Forelimb muscle (tissue), 1 donor: ENCODE measurements at regions not wholly inside any gene's neighbourhood (a gene's known extent, or its start where the extent isn't known, plus 50 kb on each side); places are given as distances from the start of the nearest gene placed in this dataset.

Experiments
- DNase-seq: peaks from one replicate; pipeline ENCODE4 v3.0.0-alpha.2; 2013; ENCODE audit warnings: low read depth

DNA sequence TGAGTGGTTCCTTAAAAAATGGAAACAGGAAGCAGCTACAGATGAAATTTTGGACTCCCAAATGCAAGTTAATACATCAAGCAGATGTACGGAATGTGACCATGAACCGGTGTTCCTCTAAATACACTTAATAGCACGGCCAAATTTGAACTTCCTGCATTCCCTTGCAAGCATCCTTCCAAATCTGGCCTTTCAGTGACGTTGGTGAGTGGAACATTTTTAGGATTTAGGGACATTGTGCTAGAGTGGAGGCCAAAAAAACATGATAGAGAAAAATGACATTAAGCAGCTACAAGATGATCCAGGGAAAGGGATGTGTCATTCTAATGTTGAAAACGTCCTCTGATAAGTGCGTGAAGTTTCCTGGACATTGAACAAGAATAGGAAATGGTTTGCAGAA, 62.1 kb downstream of the CTAGE1 start:
- DNase-seq = no peak

DNA sequence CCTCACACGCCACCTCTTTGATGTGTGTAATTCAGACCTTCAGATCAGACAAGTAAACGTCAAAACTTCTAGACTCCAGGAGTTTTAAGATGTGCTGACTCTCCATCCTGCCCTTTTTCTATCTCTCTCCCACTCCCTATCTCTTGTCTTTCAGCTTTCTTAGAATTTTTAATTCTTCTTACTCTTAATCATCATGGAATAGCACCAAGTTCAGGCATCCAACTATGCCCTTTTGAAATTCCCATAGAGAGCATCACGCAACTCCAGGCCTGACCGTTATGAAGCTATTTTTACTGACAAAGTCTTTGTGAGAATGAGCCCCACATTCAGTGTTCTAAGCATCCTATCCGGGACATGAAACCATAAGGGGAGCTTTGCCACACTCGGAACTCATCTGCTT, 62.6 kb downstream of the CTAGE1 start:
- DNase-seq = no peak

DNA sequence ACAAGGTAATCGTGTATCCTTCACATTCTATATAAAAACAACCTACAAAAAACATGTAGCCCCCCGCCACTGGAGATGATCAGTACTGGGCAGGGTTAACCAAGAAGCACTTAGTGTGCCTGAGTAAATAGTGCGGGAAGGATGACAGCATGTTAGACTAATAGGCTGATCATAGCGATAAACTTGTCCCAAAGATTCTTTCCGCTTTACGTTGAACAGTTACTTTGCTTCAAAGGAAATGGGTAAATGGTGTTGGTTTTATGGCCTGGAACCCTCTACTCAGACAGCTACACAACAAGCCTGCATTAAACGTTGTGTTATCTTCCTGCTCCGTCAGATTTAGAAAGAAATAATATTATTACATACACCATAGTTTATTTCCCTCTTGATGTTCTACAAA, 67.7 kb downstream of the CTAGE1 start:
- DNase-seq = no peak

DNA sequence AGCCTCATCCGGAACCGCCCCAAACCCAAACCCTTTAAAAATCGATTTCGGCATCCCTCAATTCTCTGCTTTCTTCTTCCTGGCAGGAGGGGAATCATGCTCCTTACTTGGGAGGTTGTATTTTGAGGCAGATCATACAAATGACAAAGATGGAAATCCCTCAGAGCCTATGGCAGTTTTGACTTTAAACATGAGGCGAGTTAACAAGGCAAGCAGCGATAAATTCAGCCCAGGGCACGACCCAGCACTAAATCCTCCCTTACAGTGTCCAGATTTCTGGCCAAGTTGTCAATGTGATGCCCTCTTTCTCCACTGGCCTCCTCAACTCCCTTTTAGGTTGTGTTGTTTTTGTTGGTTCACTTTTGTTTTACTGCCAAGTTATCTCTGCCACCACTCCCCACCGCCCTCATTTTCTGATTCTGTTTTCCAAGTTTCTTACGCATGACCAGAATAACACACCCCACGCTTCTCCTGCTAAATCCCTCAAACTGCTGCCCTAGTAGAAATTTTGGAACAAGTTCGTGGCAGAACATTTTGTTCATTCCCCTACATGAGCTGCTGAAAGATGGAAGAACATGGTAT, 68.3 kb downstream of the CTAGE1 start:
- DNase-seq = no peak

DNA sequence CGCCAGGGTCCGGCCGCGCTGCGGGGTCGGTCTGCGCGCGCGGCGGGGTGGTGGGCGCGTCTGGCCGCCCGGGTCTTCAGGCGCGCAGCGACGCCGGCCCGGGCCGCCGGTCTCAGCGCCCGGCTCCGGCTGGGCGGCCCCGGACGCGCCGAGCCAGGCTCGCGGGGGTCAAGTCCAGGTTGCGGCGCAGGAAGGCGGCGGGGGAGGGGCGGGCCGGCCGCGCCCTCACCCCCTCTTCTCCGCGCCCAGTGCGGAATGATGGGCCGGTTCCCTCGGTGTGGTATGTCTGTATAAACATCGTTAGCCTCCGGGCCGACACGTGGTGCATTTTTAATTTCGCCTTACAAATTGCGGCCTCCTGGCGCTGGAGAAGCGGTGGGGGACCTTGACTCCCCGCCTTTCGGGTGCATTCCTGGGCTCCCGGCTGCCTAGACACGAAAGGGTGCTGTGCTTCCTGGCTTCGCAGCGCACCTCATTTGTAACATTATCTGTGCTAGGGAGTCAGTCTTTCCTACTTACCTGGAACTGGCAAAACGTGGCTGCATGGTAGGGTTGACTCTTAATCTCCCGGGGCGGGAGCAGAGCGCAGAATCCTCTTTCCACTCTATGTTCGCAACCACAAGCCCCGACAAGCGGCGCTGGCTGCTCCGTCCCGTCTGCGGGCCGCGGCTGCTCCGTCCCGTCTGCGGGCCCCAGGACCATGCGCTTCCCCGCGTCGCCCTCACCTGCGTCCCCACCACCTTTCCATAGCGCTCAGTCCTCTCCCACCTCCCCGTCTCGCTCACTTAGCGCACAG, 69.0 kb downstream of the CTAGE1 start:
- no peak for DNase-seq

DNA sequence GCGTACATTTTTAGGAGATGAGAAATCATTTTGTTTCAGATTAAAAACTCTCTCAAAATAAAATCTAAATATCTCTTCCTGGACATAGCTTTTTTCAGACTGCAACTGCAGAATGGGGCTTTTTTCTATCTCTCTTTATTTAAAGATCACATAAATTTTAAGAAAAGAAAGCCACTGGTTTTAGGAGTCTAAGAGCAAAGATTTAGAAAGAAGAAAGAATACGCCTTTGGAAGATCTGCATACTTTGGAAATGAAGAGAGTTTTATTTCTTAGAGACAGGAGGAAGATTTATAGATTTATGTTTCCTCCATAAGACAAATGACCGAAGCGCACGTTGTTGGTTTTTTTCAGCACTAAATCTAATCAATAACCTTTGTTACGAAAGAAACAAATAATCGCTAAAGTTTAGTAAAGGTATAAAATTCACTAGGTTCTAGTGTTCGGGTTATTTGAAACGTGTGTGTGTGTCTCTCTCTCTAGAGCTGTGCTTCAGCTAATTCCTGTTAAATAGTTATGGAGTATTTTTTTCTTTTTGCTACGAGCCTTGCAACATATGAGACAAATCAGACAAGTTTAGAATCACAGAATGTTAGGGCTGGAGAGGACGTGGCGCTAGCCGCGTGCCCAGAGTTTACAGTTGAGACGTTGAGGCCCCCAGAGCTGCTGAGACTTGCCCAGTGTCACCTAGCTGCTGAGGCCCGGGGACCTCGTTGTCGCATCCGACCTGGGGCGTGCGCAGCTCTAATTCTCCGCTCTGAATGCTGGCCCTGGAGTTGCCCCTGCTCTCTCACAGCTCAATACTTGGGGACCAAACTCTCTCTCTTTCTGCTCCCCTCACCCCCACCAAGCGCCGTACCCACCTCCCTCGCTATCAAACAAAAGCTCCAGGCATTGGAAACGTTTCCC, 69.9 kb downstream of the CTAGE1 start:
- DNase-seq = no peak

DNA sequence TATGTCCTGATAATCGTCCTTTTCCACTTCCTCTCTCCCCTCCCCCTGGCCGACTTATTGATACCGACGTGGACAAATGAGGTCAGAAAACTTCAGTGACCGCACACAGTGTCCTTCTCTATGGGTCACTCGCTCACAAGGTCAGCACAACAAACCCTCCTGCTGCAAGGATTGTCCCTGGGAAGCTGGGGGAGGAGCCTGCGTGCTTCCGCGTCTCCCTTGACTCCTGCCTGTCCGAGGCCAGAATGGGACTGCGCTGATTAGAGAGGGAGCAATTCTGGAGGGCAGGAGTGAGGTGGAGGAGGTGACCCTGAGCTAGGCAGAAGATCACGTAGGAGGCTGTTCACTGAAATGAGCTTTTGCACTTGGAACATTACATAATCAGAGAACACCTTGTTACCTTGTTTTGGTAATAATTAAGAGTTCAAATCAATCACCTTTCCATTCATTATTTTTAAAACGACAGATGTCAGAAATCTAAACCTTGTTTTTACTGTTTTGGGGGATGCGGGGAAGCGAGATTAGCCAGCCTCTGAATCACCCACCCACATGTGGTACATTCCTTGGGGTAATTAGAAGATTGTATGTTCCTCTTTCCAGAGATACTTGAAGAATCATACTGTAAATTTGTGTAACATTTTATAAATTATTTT, 70.6 kb downstream of the CTAGE1 start:
- DNase-seq = no peak

DNA sequence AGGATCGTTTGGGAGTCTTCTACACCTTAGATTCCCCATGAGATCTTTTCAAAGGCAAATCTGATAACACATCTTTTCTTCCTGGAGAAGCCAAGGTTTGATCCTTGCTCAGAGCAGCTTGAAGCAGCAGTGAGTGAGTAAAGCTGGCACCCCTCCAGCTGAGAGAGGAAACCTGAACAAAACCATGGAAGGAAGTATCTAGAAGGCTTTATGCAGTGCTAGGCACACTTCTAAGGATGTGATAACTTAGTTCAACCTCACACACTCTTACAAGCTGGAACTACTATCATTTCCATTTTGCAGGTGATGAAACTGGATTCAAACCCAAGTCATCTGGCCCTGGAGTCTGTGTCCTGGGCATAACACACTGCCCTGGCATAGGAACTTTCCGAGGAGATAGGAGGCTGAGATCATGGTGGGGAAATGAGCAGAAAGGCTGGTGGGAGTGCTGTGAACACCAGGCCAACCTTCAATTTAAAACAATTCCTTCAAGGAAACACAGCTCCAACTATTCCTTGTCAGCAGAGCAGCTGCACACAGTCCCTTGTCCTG, 71.2 kb downstream of the CTAGE1 start:
- DNase-seq = no peak

DNA sequence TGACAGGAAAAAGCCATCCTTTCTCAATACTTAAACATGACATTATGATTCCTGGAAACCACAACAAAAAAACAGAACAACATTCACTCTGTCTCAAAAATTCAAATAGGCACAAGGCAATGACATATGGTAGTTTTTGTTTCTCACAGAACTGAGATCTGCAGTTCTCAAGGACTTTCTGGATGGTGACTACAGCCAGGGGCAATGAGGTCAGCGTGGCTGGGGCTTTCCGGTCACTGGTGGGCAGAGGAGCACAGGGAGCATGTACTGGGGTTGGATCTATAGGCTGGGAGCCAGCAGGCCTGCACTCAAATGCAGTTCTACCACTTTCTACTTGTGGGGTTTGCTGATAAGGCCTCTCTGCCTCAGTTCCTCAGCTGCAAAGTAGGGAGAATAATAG, 72.0 kb downstream of the CTAGE1 start:
- no peak for DNase-seq

DNA sequence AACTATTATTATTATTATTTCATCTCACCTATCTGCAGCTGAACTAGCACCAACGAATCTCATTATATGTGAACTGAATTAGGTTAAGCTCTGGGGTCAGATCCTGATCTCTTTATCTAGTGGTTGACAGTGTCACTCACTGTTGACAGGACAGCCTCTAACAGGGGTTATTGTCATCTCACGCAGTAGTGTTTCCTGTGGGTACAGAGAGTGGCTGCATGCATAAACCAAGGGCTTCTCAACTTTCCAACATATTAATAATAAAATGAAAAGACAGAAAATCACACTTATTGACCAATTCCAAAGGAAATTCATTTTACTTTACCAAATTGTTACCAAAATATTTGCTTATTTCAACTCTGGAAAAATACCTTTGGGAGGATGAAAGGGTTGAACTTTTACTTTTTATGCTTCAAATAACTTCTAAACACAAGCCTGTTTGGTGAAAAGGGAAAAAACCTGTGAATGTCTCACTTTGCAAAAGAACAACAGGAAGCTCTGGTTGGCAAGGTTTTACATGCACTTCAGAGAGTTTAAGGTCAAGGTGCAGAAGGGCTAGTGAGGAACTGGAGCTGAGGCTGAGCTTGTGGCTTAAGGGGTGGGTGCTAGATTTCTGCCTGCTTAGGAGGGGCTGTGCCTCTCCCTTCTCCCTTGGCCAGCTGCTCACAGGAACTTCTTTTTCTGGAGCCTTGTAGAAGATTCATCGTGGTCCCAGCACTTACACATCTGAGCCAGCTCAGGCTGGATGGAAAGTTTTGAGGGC, 72.6 kb downstream of the CTAGE1 start:
- no peak for DNase-seq

DNA sequence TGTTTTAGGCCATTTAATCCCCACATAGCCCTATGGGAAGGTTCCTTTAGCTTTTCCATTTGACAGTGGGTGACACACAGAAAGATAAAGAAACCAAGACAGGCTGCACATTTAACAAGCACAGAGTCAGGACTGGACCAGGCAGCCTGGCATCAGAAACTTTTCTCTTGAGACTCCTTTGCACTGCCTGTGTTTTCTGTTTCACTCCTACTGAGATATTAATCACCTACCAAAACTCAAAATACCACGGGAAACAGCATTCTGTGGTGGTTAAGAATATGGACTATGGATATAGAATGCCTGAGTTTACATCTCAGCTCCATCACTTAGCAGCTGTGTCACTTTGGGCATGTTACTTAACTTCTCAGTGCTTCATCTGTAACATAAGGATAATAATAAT, 73.3 kb downstream of the CTAGE1 start:
- DNase-seq = no peak

DNA sequence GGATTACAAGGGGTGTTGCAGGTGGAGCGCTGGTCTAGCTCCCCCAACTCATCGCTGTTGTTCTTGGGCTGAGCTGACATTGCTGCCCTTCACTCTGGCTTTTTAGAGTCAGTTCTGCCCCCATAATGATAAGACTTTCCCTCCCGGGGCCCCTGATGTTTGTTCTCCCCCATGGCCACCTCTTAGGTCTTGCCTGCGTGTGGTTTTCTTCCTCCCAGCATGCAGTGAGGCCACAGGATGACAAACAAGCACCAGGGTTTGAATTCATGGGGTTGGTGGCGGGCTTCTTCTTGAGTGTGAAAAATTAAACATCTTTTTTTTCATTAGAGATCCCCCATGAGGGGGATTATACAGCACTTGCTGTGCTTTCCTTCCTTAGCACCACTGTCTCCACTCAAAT, 74.1 kb downstream of the CTAGE1 start:
- DNase-seq = no peak

DNA sequence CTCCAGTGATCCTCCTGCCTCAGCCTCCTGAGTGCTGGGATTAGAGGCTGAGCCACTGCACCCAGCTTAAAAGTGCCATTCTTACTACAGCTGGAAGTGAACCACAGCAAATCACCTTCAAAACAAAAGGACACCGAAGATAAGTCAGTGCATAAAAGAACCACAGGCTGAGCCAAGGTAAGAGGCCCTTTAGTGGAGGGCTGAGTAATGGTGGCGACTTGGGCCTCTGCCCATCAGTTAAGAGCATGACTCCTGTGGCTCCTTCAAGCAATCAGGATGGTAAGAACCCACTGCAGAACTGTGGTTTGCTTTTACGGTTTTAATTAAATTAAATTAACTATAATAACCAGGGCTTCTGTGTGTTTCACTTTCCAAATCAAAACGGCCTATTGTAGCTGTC, 75.1 kb downstream of the CTAGE1 start:
- no peak for DNase-seq

DNA sequence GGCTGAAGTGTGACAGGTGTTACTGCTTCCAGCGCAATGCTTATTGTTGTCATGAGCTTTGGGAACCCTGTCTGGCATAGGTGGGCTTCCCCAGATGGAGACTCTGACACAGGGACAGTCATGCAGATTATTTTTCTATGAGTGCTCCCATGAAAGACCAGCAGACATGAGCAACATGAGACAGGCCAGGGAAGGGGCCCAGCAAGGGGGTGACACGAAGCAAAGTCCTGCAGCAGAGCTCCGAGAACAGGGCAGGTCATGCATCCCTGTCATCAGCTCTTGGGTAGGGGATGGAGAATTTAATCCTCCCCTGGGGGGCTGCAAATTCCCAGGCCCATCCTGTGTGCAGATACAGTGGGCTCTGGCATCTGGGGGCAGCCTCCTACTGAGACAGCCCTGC, 77.4 kb downstream of the CTAGE1 start:
- no peak for DNase-seq

DNA sequence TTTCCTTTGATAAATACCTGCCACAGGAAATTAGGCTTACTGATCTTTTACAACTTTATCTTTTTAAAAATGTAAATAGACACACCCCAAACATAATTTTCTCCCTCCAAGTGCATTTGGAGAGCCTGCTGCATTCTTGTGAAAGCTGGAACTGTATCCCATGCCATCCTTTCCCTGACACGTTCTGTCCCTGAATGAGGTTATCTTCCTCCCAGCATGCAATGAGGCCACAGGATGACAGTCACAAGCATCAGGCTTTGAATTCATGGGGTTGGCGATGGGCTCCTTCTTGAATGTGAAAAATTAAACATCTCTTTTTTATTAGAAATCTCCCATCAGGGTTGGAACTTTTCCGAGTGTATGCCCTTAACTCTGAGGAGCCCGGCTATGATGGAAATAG, 77.8 kb downstream of the CTAGE1 start:
- DNase-seq = no peak

DNA sequence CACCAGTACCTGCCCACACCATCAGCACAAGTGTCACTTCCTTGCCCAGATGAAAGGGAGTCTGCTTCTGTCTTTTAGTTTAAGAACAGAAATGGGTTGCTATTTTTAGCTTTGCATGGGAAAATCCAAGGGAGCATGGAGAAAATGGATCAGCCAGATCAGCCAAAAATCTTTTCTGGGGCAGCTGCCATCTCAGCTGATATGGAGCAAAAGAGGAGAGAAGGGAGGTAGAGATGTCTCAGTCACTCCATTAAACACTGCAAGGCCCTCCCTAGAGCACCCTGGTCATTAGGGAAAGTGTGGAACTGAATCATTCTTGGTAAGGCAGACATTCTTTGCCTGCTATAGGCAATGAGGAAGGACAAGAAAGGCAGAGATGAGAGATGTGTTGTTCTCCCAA, 79.9 kb downstream of the CTAGE1 start:
- no peak for DNase-seq

DNA sequence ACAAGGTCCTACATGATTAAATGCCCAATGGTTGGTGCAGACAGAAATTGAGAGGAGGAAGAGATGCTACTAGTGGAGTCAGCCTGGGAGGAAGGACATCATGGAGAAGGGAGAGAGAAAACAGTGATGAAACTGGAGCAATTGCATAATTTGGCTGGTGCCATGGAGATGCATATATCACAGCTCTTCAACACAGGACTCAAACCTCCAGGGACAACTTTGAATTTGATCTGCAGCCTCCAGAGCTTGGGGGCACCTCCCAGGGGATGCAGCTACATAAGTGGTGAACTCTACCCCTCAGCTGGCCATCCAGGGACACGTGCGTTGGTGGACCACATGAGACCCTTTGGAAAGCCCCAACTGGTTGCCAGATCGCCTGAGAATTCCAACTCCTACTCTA, 80.4 kb downstream of the CTAGE1 start:
- DNase-seq = no peak

DNA sequence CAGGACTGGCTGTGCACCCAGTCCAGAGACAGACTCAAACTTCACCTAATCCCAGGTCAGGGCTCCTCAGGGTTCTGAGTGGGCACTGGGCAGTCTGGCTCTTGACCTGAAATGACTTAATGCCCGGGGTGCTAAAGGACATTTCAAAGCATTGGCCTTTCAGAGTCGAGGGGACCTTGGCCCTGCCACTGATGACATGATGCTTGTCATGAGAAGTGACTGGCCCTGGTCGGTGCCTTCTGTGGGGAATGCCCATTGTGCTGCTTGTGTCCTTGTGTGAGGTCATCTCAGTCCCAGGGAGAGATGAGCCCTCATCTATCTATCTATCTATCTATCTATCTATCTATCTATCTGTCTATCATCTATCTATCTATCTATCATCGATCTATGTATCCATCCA, 81.3 kb downstream of the CTAGE1 start:
- DNase-seq = no peak

DNA sequence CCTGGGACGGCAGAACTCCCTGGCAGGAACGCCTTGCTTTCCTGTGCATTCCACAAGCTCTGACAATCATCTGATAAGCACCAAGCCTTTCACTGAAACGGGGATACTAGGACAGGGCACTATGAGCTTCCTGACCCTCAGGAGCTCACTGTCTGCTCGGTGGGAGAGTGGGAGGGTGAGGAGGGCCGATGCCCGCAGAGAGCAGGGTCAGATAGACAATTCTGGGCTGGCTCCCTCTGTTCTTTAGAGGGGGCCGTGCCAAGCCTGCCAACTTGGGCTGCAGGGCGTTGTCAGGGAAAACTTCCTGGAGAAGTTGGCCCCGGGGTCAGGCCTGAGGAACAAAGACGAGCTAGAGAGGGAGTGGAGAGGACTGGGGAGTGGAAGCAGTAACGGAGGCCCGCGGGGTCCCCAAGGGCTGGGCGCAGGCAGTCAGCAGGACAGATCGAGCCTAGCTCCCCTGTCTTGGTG, 82.0 kb downstream of the CTAGE1 start:
- no peak for DNase-seq

DNA sequence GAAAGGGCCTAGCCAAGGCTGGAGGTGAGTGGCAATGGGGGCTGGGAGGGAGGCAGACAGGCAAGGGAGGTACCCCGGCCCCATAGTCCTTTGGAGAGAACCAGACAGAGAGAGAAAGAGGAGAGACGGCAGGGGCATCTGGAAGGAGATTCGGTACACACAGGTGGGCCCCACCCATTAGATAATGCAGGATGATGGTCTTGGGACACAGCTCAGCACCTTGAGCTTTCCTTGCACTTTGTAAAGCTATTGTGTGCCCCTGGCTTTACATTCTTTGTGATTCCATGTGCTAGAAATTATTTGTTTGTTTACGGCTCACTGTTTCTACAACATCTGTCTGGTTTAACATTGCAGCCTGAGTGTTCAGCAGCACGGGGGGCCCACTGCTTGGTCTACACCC, 83.1 kb downstream of the CTAGE1 start:
- DNase-seq = no peak

DNA sequence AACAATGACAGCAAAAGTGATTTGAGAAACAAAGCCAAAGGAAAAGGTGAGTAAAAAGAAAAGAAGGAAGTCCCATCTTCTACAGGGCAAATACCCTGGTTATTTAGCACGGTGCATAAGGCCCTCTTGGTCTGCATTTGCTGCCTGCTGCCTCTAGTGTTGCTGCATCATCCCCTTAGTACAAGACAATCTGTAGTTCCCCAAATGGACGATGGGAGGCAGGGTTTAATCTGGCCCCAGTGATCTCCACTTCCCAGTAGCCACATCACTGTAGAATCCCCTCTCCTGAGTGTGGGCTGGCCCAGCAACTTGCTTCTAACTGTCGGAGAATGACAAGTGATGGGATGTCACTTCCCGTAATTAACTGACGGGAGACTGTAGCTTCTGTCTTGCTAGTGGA, 85.1 kb downstream of the CTAGE1 start:
- DNase-seq = no peak
